Naive thymus-derived CD4-positive, alpha-beta T cell (primary cell): ENCODE measurements at regions not wholly inside any gene's neighbourhood (a gene's known extent, or its start where the extent isn't known, plus 50 kb on each side); places are given as distances from the start of the nearest gene placed in this dataset.
A peak's percentile ranks its signal among the peaks of the same experiment; 100 is the strongest.

Experiments
- ATAC-seq: fragments of 150-1000 bp; cut with Tn5 transposase; 2 replicates; pipeline ENCODE4 v1.10.0; 2021; ENCODE audit warnings: mild to moderate bottlenecking, moderate library complexity
- CTCF ChIA-PET: fragments of 350-600 bp; sonication (Branson Sonifier 250); formaldehyde crosslinking; loops from one replicate; lab custom pipeline; 2021; ENCODE audit warnings: antibody characterized with exemption; lab: Charles Lee
- POLR2A ChIA-PET: fragments of 350-600 bp; sonication (Branson Sonifier 250); formaldehyde crosslinking; loops from one replicate; lab custom pipeline; 2021; ENCODE audit warnings: antibody characterized with exemption, inconsistent platforms; lab: Charles Lee
- DNase-seq, 9 donors: peaks; one replicate each; pipeline versions ENCODE4 v3.0.0 to v3.0.0-alpha.2; 2020 to 2022; ENCODE audit warnings: mixed read lengths in 1 of 9
- H3K27ac ChIP-seq: one replicate; pipeline ENCODE4 v1.7.0; 2013; ENCODE audit warnings: mild to moderate bottlenecking, low read depth, low read length, moderate library complexity
- H3K27me3 ChIP-seq, 2 donors: one replicate each; pipeline ENCODE4 v1.7.0; 2013; ENCODE audit warnings: low read length in 2 of 2, mild to moderate bottlenecking in 2 of 2, moderate library complexity in 2 of 2; ENCODE audit not compliant: control insufficient read depth in 2 of 2, insufficient read depth in 2 of 2
- H3K36me3 ChIP-seq, 3 experiments: 1 replicate in 2 of 3; 2 replicates in 1 of 3; pipeline ENCODE4 v1.7.0; 2013; ENCODE audit warnings: low read length in 3 of 3, mild to moderate bottlenecking in 3 of 3, moderate library complexity in 1 of 3; ENCODE audit not compliant: insufficient read depth in 3 of 3, control insufficient read depth in 2 of 3
- H3K4me1 ChIP-seq, 2 donors: one replicate each; pipeline ENCODE4 v1.7.0; 2013; ENCODE audit warnings: low read length in 2 of 2, mild to moderate bottlenecking in 2 of 2, moderate library complexity in 1 of 2; ENCODE audit not compliant: control insufficient read depth in 2 of 2, insufficient read depth in 2 of 2
- H3K4me3 ChIP-seq: 2 replicates; pipeline ENCODE4 v1.7.0; 2013; ENCODE audit warnings: mild to moderate bottlenecking, low read length
- H3K9me3 ChIP-seq, 3 experiments: 1 replicate in 2 of 3; 2 replicates in 1 of 3; pipeline ENCODE4 v1.7.0; 2013; ENCODE audit warnings: low read length in 3 of 3; ENCODE audit not compliant: control insufficient read depth in 2 of 3
- H3K27ac Mint-ChIP-seq, 9 donors: one replicate each; pipeline ENCODE4 v1.8.0; 2020 to 2022; ENCODE audit warnings: mixed read lengths in 9 of 9, mild to moderate bottlenecking in 8 of 9, moderate library complexity in 5 of 9, inconsistent platforms in 2 of 9
- H3K27me3 Mint-ChIP-seq, 5 donors: one replicate each; pipeline ENCODE4 v1.8.0; 2021 to 2022; ENCODE audit warnings: mixed read lengths in 5 of 5, mild to moderate bottlenecking in 1 of 5
- H3K36me3 Mint-ChIP-seq, 5 donors: one replicate each; pipeline ENCODE4 v1.8.0; 2020 to 2022; ENCODE audit warnings: mixed read lengths in 5 of 5, mild to moderate bottlenecking in 3 of 5, inconsistent platforms in 1 of 5
- H3K4me1 Mint-ChIP-seq, 7 donors: one replicate each; pipeline ENCODE4 v1.8.0; 2020 to 2022; ENCODE audit warnings: mixed read lengths in 7 of 7, mild to moderate bottlenecking in 3 of 7, inconsistent platforms in 1 of 7
- H3K4me3 Mint-ChIP-seq, 10 donors: one replicate each; pipeline ENCODE4 v1.8.0; 2020 to 2022; ENCODE audit warnings: mild to moderate bottlenecking in 10 of 10, mixed read lengths in 10 of 10, moderate library complexity in 6 of 10, inconsistent platforms in 2 of 10
- H3K9me3 Mint-ChIP-seq, 11 donors: one replicate each; pipeline ENCODE4 v1.8.0; 2020 to 2022; ENCODE audit warnings: mixed read lengths in 11 of 11, mild to moderate bottlenecking in 4 of 11, inconsistent platforms in 1 of 11, moderate library complexity in 1 of 11
- intact Hi-C, 2 donors: fragments of 100-400 bp; cut with micrococcal nuclease; formaldehyde crosslinking; loops; one replicate each; pipeline ENCODE4 v1.15.1; 2023

GRCh38 chr15:26101443-26101842 lies 238.3 kb upstream of the ATP10A start:
- DNase-seq (no peak), ATAC-seq (no peak)
- H3K27me3 ChIP-seq, result no peaks in the 10 kb centered on the region
- H3K9me3 ChIP-seq, result peaks cover 0 to 2% (median 0%) of the 10 kb centered on the region in 3 experiments
- Mint-ChIP-seq H3K9me3 (peaks cover 0 to 14% (median 4%) of the 10 kb centered on the region in 11 donors), H3K27ac (no peak overlapping the region), H3K36me3 (peaks cover 0 to 9% (median 0%) of the 10 kb centered on the region in 5 donors), H3K27me3 (peaks cover 4 to 15% (median 9%) of the 10 kb centered on the region in 5 donors), H3K4me1 (peaks cover 0 to 11% (median 5%) of the 10 kb centered on the region in 7 donors), H3K4me3 (no peak overlapping the region)
- H3K36me3 ChIP-seq, result no peaks in the 10 kb centered on the region
- intact Hi-C loops, result no loop called here
- H3K27ac ChIP-seq, result no peak overlapping the region
- no peaks in the 10 kb centered on the region for H3K4me1 ChIP-seq
- ChIA-PET POLR2A (no interaction called here), CTCF (no interaction called here)
- no peak overlapping the region for H3K4me3 ChIP-seq

GRCh38 chr15:26098801-26099200 lies 235.7 kb upstream of the ATP10A start:
- no peak for DNase-seq
- H3K4me1 Mint-ChIP-seq, result peaks cover 0 to 16% (median 5%) of the 10 kb centered on the region in 7 donors
- Histone ChIP-seq H3K27ac (no peak overlapping the region), H3K4me3 (no peak overlapping the region), H3K36me3 (no peaks in the 10 kb centered on the region), H3K4me1 (no peaks in the 10 kb centered on the region), H3K9me3 (no peaks in the 10 kb centered on the region), H3K27me3 (no peaks in the 10 kb centered on the region)
- POLR2A ChIA-PET, result no interaction called here
- no peaks in the 10 kb centered on the region for H3K9me3 Mint-ChIP-seq
- H3K36me3 Mint-ChIP-seq, result no peaks in the 10 kb centered on the region
- H3K27ac Mint-ChIP-seq, result no peak overlapping the region
- ATAC-seq, result peak; percentile 50
- H3K27me3 Mint-ChIP-seq, result peaks cover 13 to 21% (median 20%) of the 10 kb centered on the region in 5 donors
- intact Hi-C loops, result no loop called here
- no peak overlapping the region for H3K4me3 Mint-ChIP-seq
- CTCF ChIA-PET, result interaction anchor here (0.6 kb wide), 1 partner anchor 11 kb away, joined by 3 read pairs; no protein-coding TSS in a partner anchor

GRCh38 chr15:26097216-26097615 lies 234.1 kb upstream of the ATP10A start:
- Mint-ChIP-seq H3K27ac (no peak overlapping the region), H3K27me3 (peaks cover 13 to 23% (median 18%) of the 10 kb centered on the region in 5 donors), H3K4me3 (no peak overlapping the region), H3K36me3 (no peaks in the 10 kb centered on the region), H3K9me3 (no peaks in the 10 kb centered on the region), H3K4me1 (peaks cover 0 to 5% (median 0%) of the 10 kb centered on the region in 7 donors)
- intact Hi-C loops, result no loop called here
- ATAC-seq (no peak), DNase-seq (no peak)
- H3K9me3 ChIP-seq, result no peaks in the 10 kb centered on the region
- no peak overlapping the region for H3K4me3 ChIP-seq
- no peak overlapping the region for H3K27ac ChIP-seq
- H3K36me3 ChIP-seq, result no peaks in the 10 kb centered on the region
- ChIA-PET POLR2A (no interaction called here), CTCF (no interaction called here)
- H3K4me1 ChIP-seq, result no peaks in the 10 kb centered on the region
- H3K27me3 ChIP-seq, result peaks cover 0 to 3% of the 10 kb centered on the region in 2 donors

GRCh38 chr15:26096581-26096980 lies 233.5 kb upstream of the ATP10A start:
- Histone ChIP-seq H3K27me3 (peaks cover 0 to 3% of the 10 kb centered on the region in 2 donors), H3K36me3 (no peaks in the 10 kb centered on the region), H3K4me3 (no peak overlapping the region), H3K9me3 (no peaks in the 10 kb centered on the region), H3K4me1 (no peaks in the 10 kb centered on the region), H3K27ac (no peak overlapping the region)
- H3K27me3 Mint-ChIP-seq, result peaks cover 13 to 23% (median 20%) of the 10 kb centered on the region in 5 donors
- ATAC-seq (peak; percentile 50), DNase-seq (no peak)
- H3K4me3 Mint-ChIP-seq, result no peak overlapping the region
- no peaks in the 10 kb centered on the region for H3K36me3 Mint-ChIP-seq
- no peak overlapping the region for H3K27ac Mint-ChIP-seq
- peaks cover 0 to 5% (median 0%) of the 10 kb centered on the region in 7 donors for H3K4me1 Mint-ChIP-seq
- POLR2A ChIA-PET, result no interaction called here
- intact Hi-C loops, result no loop called here
- CTCF ChIA-PET, result no interaction called here
- H3K9me3 Mint-ChIP-seq, result no peaks in the 10 kb centered on the region

GRCh38 chr15:26095710-26096330 lies 232.7 kb upstream of the ATP10A start:
- POLR2A ChIA-PET, result no interaction called here
- Mint-ChIP-seq H3K4me1 (peaks cover 0 to 5% (median 0%) of the 10 kb centered on the region in 7 donors), H3K27me3 (peaks cover 13 to 24% (median 23%) of the 10 kb centered on the region in 5 donors), H3K9me3 (peaks cover 0 to 2% (median 0%) of the 10 kb centered on the region in 11 donors), H3K4me3 (peak overlapping the region in 1 of 10 donors; percentile 58), H3K27ac (no peak overlapping the region), H3K36me3 (no peaks in the 10 kb centered on the region)
- H3K27ac ChIP-seq, result no peak overlapping the region
- CTCF ChIA-PET, result no interaction called here
- ATAC-seq, result no peak
- no peaks in the 10 kb centered on the region for H3K4me1 ChIP-seq
- no peaks in the 10 kb centered on the region for H3K9me3 ChIP-seq
- DNase-seq, result no peak
- intact Hi-C loops, result no loop called here
- peaks cover 0 to 3% of the 10 kb centered on the region in 2 donors for H3K27me3 ChIP-seq
- no peak overlapping the region for H3K4me3 ChIP-seq
- no peaks in the 10 kb centered on the region for H3K36me3 ChIP-seq

GRCh38 chr15:26091184-26091583 lies 228.1 kb upstream of the ATP10A start:
- peaks cover 0 to 5% (median 0%) of the 10 kb centered on the region in 7 donors for H3K4me1 Mint-ChIP-seq
- ChIA-PET CTCF (no interaction called here), POLR2A (no interaction called here)
- no peaks in the 10 kb centered on the region for H3K36me3 Mint-ChIP-seq
- ATAC-seq (no peak), DNase-seq (no peak)
- intact Hi-C loops, result no loop called here
- Histone ChIP-seq H3K9me3 (no peaks in the 10 kb centered on the region), H3K4me1 (no peaks in the 10 kb centered on the region), H3K27ac (no peak overlapping the region), H3K4me3 (no peak overlapping the region), H3K27me3 (peaks cover 0 to 3% of the 10 kb centered on the region in 2 donors), H3K36me3 (no peaks in the 10 kb centered on the region)
- H3K27ac Mint-ChIP-seq, result peak overlapping the region in 2 of 9 donors; percentile 27 to 51
- no peak overlapping the region for H3K4me3 Mint-ChIP-seq
- peaks cover 0 to 2% (median 0%) of the 10 kb centered on the region in 11 donors for H3K9me3 Mint-ChIP-seq
- peaks cover 13 to 30% (median 21%) of the 10 kb centered on the region in 5 donors for H3K27me3 Mint-ChIP-seq

GRCh38 chr15:26087881-26088280 lies 224.8 kb upstream of the ATP10A start:
- peaks cover 0 to 24% (median under 1%) of the 10 kb centered on the region in 5 donors for H3K27me3 Mint-ChIP-seq
- no peaks in the 10 kb centered on the region for H3K27me3 ChIP-seq
- no peaks in the 10 kb centered on the region for H3K9me3 ChIP-seq
- H3K27ac Mint-ChIP-seq, result no peak overlapping the region
- CTCF ChIA-PET, result interaction anchor here (1.1 kb wide), 1 partner anchor 11 kb away, joined by 3 read pairs; no protein-coding TSS in a partner anchor
- H3K9me3 Mint-ChIP-seq, result peaks cover 0 to 2% (median 0%) of the 10 kb centered on the region in 11 donors
- ATAC-seq (no peak), DNase-seq (no peak)
- no peaks in the 10 kb centered on the region for H3K4me1 ChIP-seq
- intact Hi-C loops, result loop anchor here in 1 of 2 donors (10.0 kb wide), 1 partner anchor 343 kb away; no protein-coding TSS in a partner anchor
- H3K4me3 ChIP-seq, result no peak overlapping the region
- no peaks in the 10 kb centered on the region for H3K36me3 ChIP-seq
- H3K4me1 Mint-ChIP-seq, result peaks cover 4 to 11% (median 6%) of the 10 kb centered on the region in 7 donors
- no peak overlapping the region for H3K27ac ChIP-seq
- no peaks in the 10 kb centered on the region for H3K36me3 Mint-ChIP-seq
- no peak overlapping the region for H3K4me3 Mint-ChIP-seq
- POLR2A ChIA-PET, result no interaction called here
